H1 (cell line): ENCODE measurements at regions not wholly inside any gene's neighbourhood (a gene's known extent, or its start where the extent isn't known, plus 50 kb on each side); places are given as distances from the start of the nearest gene placed in this dataset.

Experiments
- CTCF ChIA-PET: fragments of 300-600 bp; sonication (Branson Sonifier 250); formaldehyde crosslinking; loops from one replicate; lab custom pipeline; 2021; ENCODE audit not compliant: partially characterized antibody; lab: Charles Lee
- POLR2A ChIA-PET: fragments of 300-600 bp; sonication (Branson Sonifier 250); formaldehyde crosslinking; loops from one replicate; lab custom pipeline; 2021; ENCODE audit warnings: inconsistent platforms; ENCODE audit not compliant: partially characterized antibody; lab: Charles Lee
- DNase-seq, 2 experiments: peaks; one replicate each; pipeline versions ENCODE4 v3.0.0 to v3.0.0-alpha.2; 2010 to 2022; ENCODE audit warnings: low spot score in 2 of 2, low read depth in 1 of 2, mixed read lengths in 1 of 2
- FAIRE-seq: peaks from 2 replicates; lab custom pipeline; 2011; peaks lifted over from hg19 to GRCh38; lab: Jason Lieb, UNC
- H2AFZ ChIP-seq: 2 replicates; pipeline ENCODE4 v1.8.1; 2012; ENCODE audit warnings: low read length, inconsistent platforms
- H2AK5ac ChIP-seq: 2 replicates; pipeline ENCODE4 v1.6.1; 2013; ENCODE audit warnings: low read depth, low read length
- H2BK120ac ChIP-seq: replicated peaks from 2 replicates; pipeline ENCODE3; 2013; ENCODE audit warnings: low read depth, low read length, inconsistent platforms
- H2BK12ac ChIP-seq: 2 replicates; pipeline ENCODE4 v1.6.1; 2013; ENCODE audit warnings: low read depth, low read length
- H2BK15ac ChIP-seq: 2 replicates; pipeline ENCODE4 v1.6.1; 2013; ENCODE audit warnings: low read length
- H2BK20ac ChIP-seq: 2 replicates; pipeline ENCODE4 v1.6.1; 2013; ENCODE audit warnings: low read length
- H2BK5ac ChIP-seq: 2 replicates; pipeline ENCODE4 v1.6.1; 2013; ENCODE audit warnings: low read depth, low read length
- H3K14ac ChIP-seq: 2 replicates; pipeline ENCODE4 v1.6.1; 2013; ENCODE audit warnings: inconsistent platforms; ENCODE audit not compliant: insufficient read length
- H3K18ac ChIP-seq: 2 replicates; pipeline ENCODE4 v1.6.1; 2013; ENCODE audit warnings: low read length; ENCODE audit errors: extremely low read depth
- H3K23ac ChIP-seq: 2 replicates; pipeline ENCODE4 v1.6.1; 2013; ENCODE audit warnings: inconsistent platforms; ENCODE audit not compliant: insufficient read length
- H3K23me2 ChIP-seq: 2 replicates; pipeline ENCODE4 v1.6.1; 2013; ENCODE audit warnings: low read depth, low read length
- H3K27ac ChIP-seq: 2 replicates; pipeline ENCODE4 v1.6.1; 2011; ENCODE audit warnings: low read depth, low read length, inconsistent platforms
- H3K27me3 ChIP-seq, 4 experiments: replicated peaks in 1 of 4; 1 replicate in 1 of 4; 2 replicates in 3 of 4; pipeline versions ENCODE4 v1.6.1 to v1.8.1; 2011 to 2013; ENCODE audit warnings: low read length in 3 of 4, mild to moderate bottlenecking in 3 of 4, inconsistent platforms in 2 of 4, mixed read lengths in 2 of 4, moderate library complexity in 1 of 4; ENCODE audit not compliant: control insufficient read depth in 3 of 4, insufficient read depth in 3 of 4; ENCODE audit errors: extremely low read depth in 1 of 4
- H3K36me3 ChIP-seq, 4 experiments: 2 replicates each; pipeline versions ENCODE4 v1.6.1 to v1.8.1; 2011 to 2013; ENCODE audit warnings: mild to moderate bottlenecking in 4 of 4, low read length in 3 of 4, moderate library complexity in 2 of 4, control low read depth in 1 of 4, inconsistent platforms in 1 of 4; ENCODE audit not compliant: insufficient read depth in 4 of 4, control insufficient read depth in 2 of 4
- H3K4ac ChIP-seq: replicated peaks from 2 replicates; pipeline ENCODE3; 2013; ENCODE audit warnings: low read length, low read depth, mixed read lengths, inconsistent platforms; ENCODE audit not compliant: insufficient read length
- H3K4me1 ChIP-seq, 4 experiments: replicated peaks in 1 of 4; 1 replicate in 1 of 4; 2 replicates in 3 of 4; pipeline versions ENCODE4 v1.6.1 to v1.8.1; 2011 to 2013; ENCODE audit warnings: low read length in 3 of 4, inconsistent platforms in 2 of 4, mixed read lengths in 1 of 4; ENCODE audit not compliant: insufficient read depth in 4 of 4, control insufficient read depth in 3 of 4
- H3K4me2 ChIP-seq, 2 experiments: 2 replicates each; pipeline versions ENCODE4 v1.6.1 to v1.8.1; 2011 to 2013; ENCODE audit warnings: low read depth in 2 of 2, low read length in 2 of 2, control low read depth in 1 of 2, inconsistent platforms in 1 of 2, mild to moderate bottlenecking in 1 of 2; ENCODE audit not compliant: insufficient read depth in 1 of 2
- H3K4me3 ChIP-seq, 4 experiments: fragments of 200-600, 300-600 bp in 1 of 4; sonication (generic), shearing (Covaris generic), sonication (Bioruptor Twin) in 1 of 4; 2 replicates each; pipeline versions ENCODE4 v1.5.1 to v1.8.1; 2011 to 2016; ENCODE audit warnings: low read length in 4 of 4, low read depth in 3 of 4, control low read depth in 2 of 4, inconsistent platforms in 2 of 4, mild to moderate bottlenecking in 2 of 4, mixed read lengths in 1 of 4, moderate library complexity in 1 of 4; ENCODE audit not compliant: insufficient read depth in 2 of 4; ENCODE audit errors: extremely low read depth in 1 of 4
- H3K56ac ChIP-seq: replicated peaks from 2 replicates; pipeline ENCODE3; 2013; ENCODE audit warnings: low read depth, mild to moderate bottlenecking, mixed read lengths, low read length, inconsistent platforms; ENCODE audit not compliant: insufficient read length
- H3K79me1 ChIP-seq: 2 replicates; pipeline ENCODE4 v1.6.1; 2013; ENCODE audit warnings: low read depth, low read length, control low read depth
- H3K79me2 ChIP-seq, 2 experiments: 2 replicates each; pipeline versions ENCODE4 v1.6.1 to v1.8.1; 2012 to 2013; ENCODE audit warnings: low read length in 2 of 2, mild to moderate bottlenecking in 2 of 2, inconsistent platforms in 1 of 2; ENCODE audit not compliant: insufficient read depth in 2 of 2, control insufficient read depth in 1 of 2
- H3K9ac ChIP-seq, 4 experiments: replicated peaks in 1 of 4; 1 replicate in 1 of 4; 2 replicates in 3 of 4; pipeline versions ENCODE4 v1.6.1 to v1.8.1; 2011 to 2013; ENCODE audit warnings: low read depth in 3 of 4, low read length in 3 of 4, control low read depth in 2 of 4, mild to moderate bottlenecking in 2 of 4, moderate library complexity in 2 of 4, inconsistent platforms in 1 of 4; ENCODE audit errors: extremely low read depth in 1 of 4
- H3K9me3 ChIP-seq, 2 experiments: 2 replicates each; pipeline versions ENCODE4 v1.6.1 to v1.8.1; 2012 to 2013; ENCODE audit warnings: mild to moderate bottlenecking in 2 of 2, moderate library complexity in 2 of 2, control low read depth in 1 of 2, inconsistent platforms in 1 of 2, low read depth in 1 of 2, low read length in 1 of 2, mixed read lengths in 1 of 2; ENCODE audit not compliant: insufficient read depth in 2 of 2
- H4K20me1 ChIP-seq, 2 experiments: replicated peaks in 1 of 2; 2 replicates each; pipeline versions ENCODE3 to v1.8.1; 2011 to 2013; ENCODE audit warnings: inconsistent platforms in 2 of 2, low read length in 2 of 2, mild to moderate bottlenecking in 1 of 2; ENCODE audit not compliant: insufficient read depth in 2 of 2, control insufficient read depth in 1 of 2
- H4K5ac ChIP-seq: 2 replicates; pipeline ENCODE4 v1.6.1; 2013; ENCODE audit warnings: low read length, low read depth, mixed read lengths, inconsistent platforms; ENCODE audit not compliant: insufficient read length
- H4K8ac ChIP-seq: 2 replicates; pipeline ENCODE4 v1.8.0; 2013; ENCODE audit warnings: mild to moderate bottlenecking, moderate library complexity, low read length, inconsistent platforms; ENCODE audit not compliant: insufficient read depth; ENCODE audit errors: extremely low read depth
- H4K91ac ChIP-seq: replicated peaks from 2 replicates; pipeline ENCODE3; 2013; ENCODE audit warnings: low read length, mixed read lengths, inconsistent platforms; ENCODE audit not compliant: insufficient read length
- CREB1 ChIP-seq: IDR thresholded peaks from 2 replicates; pipeline ENCODE4 v1.6.1; 2012; ENCODE audit warnings: inconsistent platforms
- POLR2AphosphoS5 ChIP-seq: IDR thresholded peaks from 2 replicates; pipeline ENCODE4 v1.6.1; 2011; ENCODE audit warnings: low read depth, low read length
- RBBP5 ChIP-seq: IDR thresholded peaks from 2 replicates; pipeline ENCODE4 v1.7.1; 2012; ENCODE audit warnings: low read depth, mild to moderate bottlenecking, inconsistent platforms, low read length, moderate library complexity, borderline replicate concordance
- RFX5 ChIP-seq: IDR thresholded peaks from 2 replicates; pipeline ENCODE4 v1.6.1; 2011; ENCODE audit warnings: low read depth, low read length, improper control_type of control experiment, borderline replicate concordance
- SP2 ChIP-seq: IDR thresholded peaks from 2 replicates; pipeline ENCODE4 v1.6.1; 2012; ENCODE audit warnings: mild to moderate bottlenecking, low read length, inconsistent platforms
- TBP ChIP-seq: IDR thresholded peaks from 2 replicates; pipeline ENCODE4 v1.6.1; 2011; ENCODE audit warnings: low read depth, low read length, improper control_type of control experiment
- TEAD4 ChIP-seq: IDR thresholded peaks from 2 replicates; pipeline ENCODE4 v1.6.1; 2012; ENCODE audit warnings: low read depth, low read length, inconsistent platforms, mixed read lengths
- WGBS, 2 experiments: shearing (Covaris generic) in 1 of 2; methylation state at CpG; one replicate each; pipeline versions ENCODE4 v1.1.6 to v1.1.7; 2013 to 2015; ENCODE audit warnings: low lambda C conversion rate in 2 of 2, mixed read lengths in 2 of 2, inconsistent platforms in 1 of 2, low coverage in 1 of 2, missing lambda C conversion rate in 1 of 2; ENCODE audit not compliant: insufficient replicate concordance in 2 of 2, insufficient coverage in 1 of 2, insufficient read length in 1 of 2; ENCODE audit errors: extremely low coverage in 1 of 2, missing lambda C conversion rate in 1 of 2; 5-methylcytosine and 5-hydroxymethylcytosine counted together

DNA sequence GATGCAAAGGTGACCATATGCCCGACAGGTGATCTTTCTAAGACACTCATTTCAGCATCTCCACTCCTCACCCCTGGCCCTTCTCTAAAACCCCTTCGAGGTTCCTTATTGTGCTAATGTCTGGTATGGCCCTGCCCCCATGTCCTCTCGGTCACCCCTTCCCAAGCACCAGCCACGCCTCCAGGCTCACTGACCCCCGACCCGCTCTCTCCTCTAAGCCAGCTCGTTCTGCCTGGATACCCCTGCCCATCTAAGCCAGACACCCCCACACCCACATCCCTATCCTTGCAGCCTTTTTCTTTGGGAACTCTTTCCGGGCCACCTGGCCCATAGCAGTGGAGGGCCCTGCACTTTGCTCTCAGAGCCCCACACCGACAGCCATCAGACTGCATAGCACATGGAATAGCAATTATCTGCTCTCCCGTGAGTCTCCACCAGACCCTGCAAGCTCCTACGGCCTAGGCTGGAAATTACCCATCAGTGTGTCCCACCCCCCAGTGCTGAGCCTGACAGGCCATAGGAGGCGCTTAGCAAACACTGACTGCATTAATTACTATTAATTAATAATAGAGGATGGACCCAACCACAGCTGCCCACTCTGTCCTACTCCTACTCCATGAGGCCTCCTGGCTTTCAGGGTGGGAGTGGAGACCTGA is 176.7 kb downstream of the TMEM132E start:
- H3K79me1 ChIP-seq: no peaks in the 10 kb centered on the region
- H4K20me1 ChIP-seq: no peaks in the 10 kb centered on the region
- no peak overlapping the region for H4K5ac ChIP-seq
- H3K14ac ChIP-seq: no peak overlapping the region
- FAIRE-seq: no peak
- CTCF ChIA-PET: no interaction called here
- 0 out of 2 replicates have a peak overlapping the region, but pooled peaks have one; percentile 16 for H2BK5ac ChIP-seq
- no peak for TF ChIP-seq TEAD4
- TF ChIP-seq TBP: no peak
- no peak for TF ChIP-seq RBBP5
- TF ChIP-seq CREB1: no peak
- no peak for TF ChIP-seq RFX5
- TF ChIP-seq SP2: no peak
- no peak for TF ChIP-seq POLR2AphosphoS5
- TF ChIP-seq, all 59 proteins: peak for 0
- Histone ChIP-seq H3K4me1 (peaks cover 2 to 11% (median 5%) of the 10 kb centered on the region in 4 experiments; a peak in 6 of 7 replicates), H3K18ac (no peak overlapping the region), H3K4ac (no peak overlapping the region), H3K23me2 (no peaks in the 10 kb centered on the region; the same call in 1 of the 2 replicates), H3K4me2 (no peak overlapping the region), H2AK5ac (no peak overlapping the region), H3K36me3 (no peaks in the 10 kb centered on the region; a peak in 1 of 8 replicates), H3K56ac (no peak overlapping the region), H3K27ac (no peak overlapping the region), H3K9ac (no peak overlapping the region), H3K27me3 (no peaks in the 10 kb centered on the region), H3K4me3 (no peak overlapping the region), H3K79me2 (no peaks in the 10 kb centered on the region), H2AFZ (no peak overlapping the region), H4K8ac (no peak overlapping the region), H3K9me3 (no peaks in the 10 kb centered on the region), H3K23ac (no peak overlapping the region), H2BK15ac (no peak overlapping the region), H2BK120ac (no peak overlapping the region), H4K91ac (no peak overlapping the region), H2BK20ac (no peak overlapping the region), H2BK12ac (no peak overlapping the region)
- POLR2A ChIA-PET: no interaction called here
- no peak for DNase-seq
- 82% methylated on average over 12 of the region's 12 CpGs; no CpG with 5 or more reads in 1 of the 2 experiments for WGBS, 2 experiments
